GM21723 (cell line): ENCODE measurements at regions not wholly inside any gene's neighbourhood (a gene's known extent, or its start where the extent isn't known, plus 50 kb on each side); places are given as distances from the start of the nearest gene placed in this dataset.

Experiments
- ATAC-seq: cut with Tn5 transposase; IDR thresholded peaks from one replicate; pipeline ENCODE4 v1.9.1; 2021; ENCODE audit warnings: mild to moderate bottlenecking, moderate library complexity; ENCODE audit not compliant: unreplicated experiment

DNA sequence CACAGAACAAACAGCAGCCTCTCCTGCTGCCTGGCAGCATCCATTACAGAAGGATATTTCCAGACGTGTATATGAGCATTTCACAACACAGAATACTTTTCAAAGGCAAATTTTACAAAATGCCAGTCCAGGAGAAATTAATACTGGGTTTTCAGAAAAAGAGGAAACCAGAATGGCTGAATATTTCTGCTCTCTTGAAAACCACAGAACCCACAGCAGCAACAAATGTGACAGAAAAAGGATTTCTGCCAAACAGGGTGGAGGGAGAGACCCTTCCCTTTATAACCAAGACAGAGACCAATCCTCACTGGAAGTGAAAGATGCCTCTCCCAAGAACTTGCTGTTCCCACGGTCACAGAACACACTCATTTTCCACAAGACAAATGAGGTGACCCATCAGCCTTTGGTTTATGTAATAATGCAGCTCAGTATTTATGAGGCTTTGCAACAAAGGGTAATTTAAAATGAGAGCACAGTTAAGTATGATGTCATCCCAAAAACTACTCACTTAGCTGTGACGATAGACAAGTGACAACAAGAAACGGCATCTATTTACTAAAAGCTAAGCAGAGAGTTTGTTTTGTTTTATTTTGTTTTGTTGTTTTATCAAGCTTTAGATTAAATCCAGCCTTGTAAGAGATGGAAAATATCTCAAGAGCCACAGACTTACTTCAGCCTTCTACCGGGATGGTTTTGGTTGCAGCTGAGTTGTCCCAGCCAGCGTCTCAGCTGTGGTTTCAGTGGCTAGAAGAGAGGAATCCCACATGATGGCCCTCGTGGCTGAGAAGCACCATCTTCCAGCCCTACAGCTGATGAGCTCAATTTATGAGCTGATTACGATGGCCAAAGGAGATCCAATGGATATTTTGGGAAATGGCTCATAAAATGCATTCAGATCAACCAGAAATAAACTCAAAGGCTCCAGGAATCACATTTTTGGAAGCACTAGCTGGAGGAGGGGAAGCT, 249.3 kb upstream of the AGAP1 start:
- ATAC-seq, result no peak

GRCh38 chr2:235247001-235247400, 246.8 kb upstream of the AGAP1 start:
- ATAC-seq, result no peak

- no peak for ATAC-seq
Observed at GRCh38 chr2:235255693-235256092, 238.2 kb upstream of the AGAP1 start.

- ATAC-seq, result no peak
Observed at GRCh38 chr2:235257590-235257989, 236.3 kb upstream of the AGAP1 start.

DNA sequence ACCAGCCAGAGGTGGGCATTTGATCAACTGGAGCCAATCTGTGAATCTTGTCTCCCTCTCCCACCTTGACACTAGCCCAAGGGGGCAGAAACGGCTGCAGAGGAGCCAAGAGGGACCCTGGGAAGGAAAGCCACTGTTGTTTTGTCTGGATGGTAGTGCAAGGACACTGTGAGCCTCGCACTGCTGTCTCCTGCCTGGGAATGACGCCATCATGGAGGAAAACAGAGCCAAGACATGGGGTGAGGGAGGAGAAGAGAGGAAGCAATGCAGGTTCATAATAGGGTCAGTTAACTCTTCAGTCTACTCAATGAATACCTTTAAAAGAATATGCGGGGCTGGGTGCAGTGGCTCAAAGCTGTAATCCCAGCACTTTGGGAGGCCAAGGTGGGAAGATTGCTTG, 231.1 kb upstream of the AGAP1 start:
- ATAC-seq, result no peak

- ATAC-seq, result no peak
Observed at GRCh38 chr2:235263205-235264120, 230.4 kb upstream of the AGAP1 start.

- ATAC-seq, result no peak
Observed at GRCh38 chr2:235264121-235264493, 229.7 kb upstream of the AGAP1 start.

DNA sequence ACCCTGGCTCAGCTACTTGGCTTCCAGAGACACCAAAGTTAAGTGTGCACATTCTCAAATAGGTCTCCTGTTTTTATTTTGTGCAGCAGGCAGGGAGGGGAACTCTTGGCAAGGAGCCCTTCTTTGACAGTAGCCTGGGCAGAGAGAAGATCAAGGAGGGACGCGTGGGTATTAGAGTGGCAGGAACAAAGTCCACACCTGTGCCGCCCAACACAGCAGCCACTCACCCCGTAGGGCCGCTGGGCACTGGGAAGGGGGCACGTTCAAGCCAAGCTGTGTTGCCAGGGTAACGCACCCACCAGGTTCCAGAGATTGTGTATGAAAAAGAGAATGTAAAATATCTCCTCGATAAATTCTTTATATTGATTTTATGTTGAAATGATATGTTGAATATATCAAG, 229.3 kb upstream of the AGAP1 start:
- no peak for ATAC-seq

DNA sequence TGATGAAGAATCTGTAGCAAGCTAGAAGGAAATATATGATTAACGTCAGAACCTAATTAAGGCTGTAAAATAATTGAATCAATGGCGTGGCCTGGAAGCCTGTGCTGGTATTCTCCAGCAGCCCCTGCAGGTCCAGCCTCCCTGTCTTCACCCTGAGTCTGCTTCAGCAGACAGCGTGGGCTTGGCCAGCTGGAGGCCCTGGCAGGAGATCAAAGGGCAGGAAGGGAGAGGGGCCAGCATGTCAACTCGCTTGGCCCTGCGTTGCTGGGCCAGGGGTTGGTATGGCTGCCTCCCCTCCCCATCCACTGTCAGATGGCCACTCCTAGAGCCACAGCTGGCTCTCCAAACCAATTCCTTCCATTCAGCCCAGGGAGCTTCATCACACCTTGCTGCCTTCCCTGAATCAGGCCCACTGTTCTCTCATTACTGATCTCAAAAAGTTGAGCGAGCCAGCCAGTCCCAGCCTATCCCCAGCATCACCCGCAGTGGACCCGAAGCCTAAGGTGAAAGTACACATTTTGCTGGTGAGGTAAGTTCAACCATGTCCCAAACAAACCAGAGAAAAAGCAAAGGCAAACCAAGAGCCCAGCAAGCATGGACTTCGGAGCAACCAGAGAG, 228.4 kb upstream of the AGAP1 start:
- ATAC-seq, result no peak

DNA sequence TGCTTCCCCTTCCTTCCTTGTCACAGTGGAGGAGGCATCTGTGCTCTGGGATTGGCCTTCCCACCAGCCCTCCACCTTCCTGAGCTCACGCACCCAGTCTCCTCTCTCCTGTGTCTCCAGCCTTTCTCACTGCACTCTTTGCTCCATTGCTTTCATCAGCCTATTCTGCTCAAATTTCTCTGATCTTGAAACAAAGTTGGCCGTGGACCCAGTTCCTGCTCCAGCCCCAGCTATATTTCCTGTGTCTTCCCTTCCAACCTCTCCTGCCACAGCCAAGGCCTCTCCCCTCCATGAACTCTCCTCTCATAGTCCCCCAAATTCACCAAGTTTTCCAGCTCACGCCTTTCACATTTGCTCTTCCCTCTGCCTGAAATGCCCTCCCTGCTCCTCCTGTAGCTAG, 226.6 kb upstream of the AGAP1 start:
- no peak for ATAC-seq

DNA sequence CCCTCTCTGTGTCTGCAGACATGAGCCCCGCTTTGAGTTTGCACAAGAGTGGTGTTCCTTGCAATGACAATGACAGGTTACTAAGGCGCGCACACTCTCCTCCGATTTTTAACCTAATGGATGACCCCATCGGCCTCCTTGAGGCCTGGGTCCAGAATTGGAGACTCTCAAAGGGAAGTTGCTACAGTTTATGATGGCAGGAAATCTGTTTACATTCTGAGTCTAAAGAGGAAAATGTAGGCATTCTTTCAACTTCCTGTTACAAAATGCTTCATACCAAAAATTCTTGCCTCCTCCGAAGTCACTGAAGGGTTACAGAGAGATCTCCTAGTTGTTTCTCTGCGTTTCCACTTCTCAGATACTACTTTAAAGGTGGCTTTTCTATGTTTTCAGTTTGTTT, 225.3 kb upstream of the AGAP1 start:
- ATAC-seq, result no peak

- ATAC-seq, result peak; percentile 54
Observed at GRCh38 chr2:235270291-235270690, 223.6 kb upstream of the AGAP1 start.

DNA sequence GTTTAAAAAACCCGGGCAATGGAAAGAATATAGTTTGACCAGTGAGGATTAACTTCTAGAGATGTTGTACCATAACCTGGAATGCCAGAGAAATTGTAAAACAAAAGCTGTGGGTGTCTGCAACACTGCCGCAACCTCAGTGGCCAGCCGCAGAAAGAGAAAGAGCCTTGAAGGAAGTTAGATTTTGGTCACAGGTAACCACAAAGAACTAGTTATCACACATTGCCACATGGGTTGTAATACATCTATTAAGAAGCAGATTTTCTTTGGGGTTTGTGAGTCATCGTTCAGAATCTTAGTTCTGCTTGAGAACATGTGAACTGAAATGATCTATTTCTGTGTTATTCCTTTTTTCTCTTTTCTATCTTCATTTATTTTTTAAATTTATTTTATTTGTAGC, 222.9 kb upstream of the AGAP1 start:
- ATAC-seq, result peak; percentile 94

DNA sequence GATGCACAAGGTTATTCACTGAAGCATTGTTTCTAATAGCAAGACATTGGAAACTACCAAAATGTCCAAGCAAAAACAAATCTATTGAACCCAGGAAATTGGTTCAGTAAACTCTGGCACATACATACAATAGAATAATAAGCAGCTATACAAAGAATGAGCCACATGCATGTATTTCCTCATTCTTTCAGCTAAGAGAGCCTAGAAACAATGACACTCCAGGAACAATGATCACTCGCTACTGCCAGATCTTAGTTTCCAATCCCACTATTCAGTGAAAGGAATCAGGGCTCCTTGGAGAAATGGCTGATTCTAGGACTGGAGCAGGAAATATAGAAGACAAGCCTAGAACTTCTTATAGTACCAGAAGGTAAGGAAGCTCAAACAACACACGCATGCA, 221.9 kb upstream of the AGAP1 start:
- ATAC-seq, result no peak

GRCh38 chr2:235274023-235274422, 219.8 kb upstream of the AGAP1 start:
- no peak for ATAC-seq

DNA sequence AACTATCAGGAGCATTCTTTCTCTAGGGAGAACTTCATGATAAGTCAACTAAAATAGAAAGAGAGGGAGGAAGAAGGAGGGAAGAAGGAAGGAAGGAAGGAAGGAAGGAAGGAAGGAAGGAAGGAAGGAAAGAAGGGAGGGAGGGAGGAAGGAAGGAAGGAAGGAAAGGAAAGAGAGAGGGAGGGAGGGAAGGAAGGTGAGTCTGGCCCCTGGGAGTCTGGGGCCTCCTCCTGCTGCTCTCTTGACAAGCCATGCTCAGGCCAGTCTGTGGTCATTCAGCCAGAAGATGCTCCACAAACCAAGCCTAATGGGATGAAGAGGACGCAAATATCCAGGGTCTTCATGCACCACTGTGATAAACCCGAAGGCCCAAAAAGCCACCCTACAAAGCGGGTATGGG, 216.4 kb upstream of the AGAP1 start:
- ATAC-seq, result no peak

DNA sequence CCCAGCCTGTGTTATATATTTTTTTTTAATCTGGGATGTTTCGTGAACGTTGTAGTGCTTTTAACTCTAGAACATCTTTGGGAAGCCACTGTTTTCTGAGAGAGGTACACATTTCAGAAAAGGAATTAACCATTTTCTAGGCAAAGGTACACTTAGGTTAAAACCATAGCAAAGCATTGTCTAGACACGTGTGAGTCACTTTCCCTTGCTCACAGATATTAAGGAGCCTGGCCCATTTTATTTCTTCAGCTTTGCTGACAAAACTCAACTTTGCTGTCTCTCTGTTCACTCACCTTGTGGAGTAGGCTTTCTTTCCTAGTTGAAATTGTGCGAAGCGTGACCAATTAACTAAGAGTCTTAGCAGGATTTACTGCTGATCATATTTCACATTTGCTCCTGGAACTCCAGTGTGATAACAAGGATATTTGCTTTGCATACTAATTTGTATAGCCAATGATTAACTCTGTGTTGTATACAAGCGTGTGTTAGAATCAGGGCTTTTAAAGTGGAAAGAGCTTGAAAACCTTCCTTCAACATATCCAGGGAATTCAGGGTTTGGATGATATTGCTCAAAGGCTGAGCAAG, 215.0 kb upstream of the AGAP1 start:
- ATAC-seq, result no peak

- no peak for ATAC-seq
Observed at GRCh38 chr2:235279965-235280364, 213.9 kb upstream of the AGAP1 start.

- ATAC-seq, result no peak
Observed at GRCh38 chr2:235283246-235283645, 210.6 kb upstream of the AGAP1 start.

GRCh38 chr2:235286622-235287374, 207.0 kb upstream of the AGAP1 start:
- no peak for ATAC-seq
